Breast epithelium (tissue), 4 donors: ENCODE measurements at regions not wholly inside any gene's neighbourhood (a gene's known extent, or its start where the extent isn't known, plus 50 kb on each side); places are given as distances from the start of the nearest gene placed in this dataset.
A peak's percentile ranks its signal among the peaks of the same experiment; 100 is the strongest.

ENCODE experiments used
- DNase-seq, 2 donors: peaks; one replicate each; pipeline ENCODE4 v3.0.0-alpha.2; 2019; ENCODE audit warnings: low spot score in 2 of 2
- H3K27ac ChIP-seq, 2 donors: fragments of 200-600 bp; sonication (generic) in 1 of 2; one replicate each; pipeline ENCODE4 v1.5.1; 2016 to 2019; ENCODE audit warnings: mild to moderate bottlenecking in 1 of 2
- H3K27me3 ChIP-seq, 2 donors: fragments of 200-600 bp; sonication (generic) in 1 of 2; one replicate each; pipeline versions ENCODE4 v1.5.1 to v1.6.0; 2017 to 2019; ENCODE audit warnings: control low read depth in 1 of 2, mild to moderate bottlenecking in 1 of 2
- H3K36me3 ChIP-seq: fragments of 200-600 bp; one replicate; pipeline ENCODE4 v1.5.1; 2019
- H3K4me1 ChIP-seq, 2 donors: fragments of 200-600 bp; sonication (generic); one replicate each; pipeline ENCODE4 v1.5.1; 2016 to 2019; ENCODE audit warnings: control low read depth in 1 of 2
- H3K4me3 ChIP-seq, 3 donors: fragments of 200-600 bp; sonication (generic); 1 replicate in 2 of 3; 2 replicates in 1 of 3; pipeline ENCODE4 v1.5.1; 2016 to 2019; ENCODE audit warnings: mild to moderate bottlenecking in 3 of 3, moderate library complexity in 2 of 3
- H3K9me3 ChIP-seq, 2 donors: fragments of 200-600 bp; sonication (generic) in 1 of 2; one replicate each; pipeline ENCODE4 v1.5.1; 2016 to 2019; ENCODE audit warnings: control low read depth in 1 of 2
- POLR2A ChIP-seq: fragments of 450-650 bp; IDR thresholded peaks from one replicate; pipeline ENCODE4 v1.6.1; 2016; ENCODE audit warnings: antibody characterized with exemption, mild to moderate bottlenecking, moderate library complexity
- POLR2AphosphoS5 ChIP-seq, 3 donors: sonication (generic); formaldehyde crosslinking; IDR thresholded peaks; one replicate each; pipeline ENCODE4 v1.6.1; 2017; ENCODE audit warnings: antibody characterized with exemption in 3 of 3
- intact Hi-C: fragments of 100-400 bp; cut with DNase I; formaldehyde crosslinking; loops from one replicate; pipeline ENCODE4 v1.15.1; 2023; ENCODE audit warnings: low total_unique reads
- TF ChIP-seq, protein P1 (sequence below), 3 donors: fragments of 450-650 bp; IDR thresholded peaks; one replicate each; pipeline ENCODE4 v1.5.1; 2016 to 2017; ENCODE audit warnings: antibody characterized with exemption in 3 of 3, mild to moderate bottlenecking in 3 of 3, moderate library complexity in 3 of 3

DNA sequence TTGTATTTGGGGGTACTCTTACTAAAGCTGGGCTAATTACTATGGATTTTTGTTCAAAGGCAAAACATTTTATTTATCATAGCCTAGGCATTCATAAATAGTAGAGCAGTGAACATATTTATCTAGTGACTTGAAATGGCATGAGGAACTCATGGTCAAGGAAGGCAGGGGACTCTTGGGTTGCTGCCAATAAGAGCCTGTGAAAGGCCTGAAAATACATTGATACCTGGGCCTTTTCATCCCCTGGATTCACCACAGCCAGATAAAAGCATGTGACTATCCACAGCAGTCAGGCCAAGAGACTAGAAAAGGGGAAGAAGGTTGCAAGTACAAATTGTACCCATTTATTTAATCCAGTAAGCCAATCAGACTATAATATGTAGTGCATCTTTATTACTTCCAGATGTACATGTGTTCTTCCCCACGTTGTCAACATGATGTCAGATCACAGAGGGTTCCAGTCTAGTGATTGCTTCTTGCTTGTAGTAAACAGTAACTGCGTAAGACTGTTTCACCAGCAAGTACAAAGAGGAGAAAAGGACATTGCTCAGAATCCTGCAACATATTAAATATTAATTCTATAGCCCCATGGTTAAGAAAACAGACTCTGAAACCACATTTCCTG, 409.7 kb downstream of the NOVA1 start:
- TF ChIP-seq POLR2A = no peak
- TF ChIP-seq POLR2AphosphoS5 (IDR thresholded peaks at IDR 0.05) = peak in 1 of 3 donors; percentile 48
- TF ChIP-seq, protein P1, sequence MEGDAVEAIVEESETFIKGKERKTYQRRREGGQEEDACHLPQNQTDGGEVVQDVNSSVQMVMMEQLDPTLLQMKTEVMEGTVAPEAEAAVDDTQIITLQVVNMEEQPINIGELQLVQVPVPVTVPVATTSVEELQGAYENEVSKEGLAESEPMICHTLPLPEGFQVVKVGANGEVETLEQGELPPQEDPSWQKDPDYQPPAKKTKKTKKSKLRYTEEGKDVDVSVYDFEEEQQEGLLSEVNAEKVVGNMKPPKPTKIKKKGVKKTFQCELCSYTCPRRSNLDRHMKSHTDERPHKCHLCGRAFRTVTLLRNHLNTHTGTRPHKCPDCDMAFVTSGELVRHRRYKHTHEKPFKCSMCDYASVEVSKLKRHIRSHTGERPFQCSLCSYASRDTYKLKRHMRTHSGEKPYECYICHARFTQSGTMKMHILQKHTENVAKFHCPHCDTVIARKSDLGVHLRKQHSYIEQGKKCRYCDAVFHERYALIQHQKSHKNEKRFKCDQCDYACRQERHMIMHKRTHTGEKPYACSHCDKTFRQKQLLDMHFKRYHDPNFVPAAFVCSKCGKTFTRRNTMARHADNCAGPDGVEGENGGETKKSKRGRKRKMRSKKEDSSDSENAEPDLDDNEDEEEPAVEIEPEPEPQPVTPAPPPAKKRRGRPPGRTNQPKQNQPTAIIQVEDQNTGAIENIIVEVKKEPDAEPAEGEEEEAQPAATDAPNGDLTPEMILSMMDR (IDR thresholded peaks at IDR 0.05) = no peak
- intact Hi-C loops = no loop called here
- H3K9me3 ChIP-seq = no peaks in the 10 kb centered on the region
- peak overlapping the region in 1 of 2 donors; percentile 80 for H3K27ac ChIP-seq
- H3K27me3 ChIP-seq = no peaks in the 10 kb centered on the region
- no peaks in the 10 kb centered on the region for H3K4me1 ChIP-seq
- no peak for DNase-seq
- H3K4me3 ChIP-seq = no peak overlapping the region
- no peaks in the 10 kb centered on the region for H3K36me3 ChIP-seq

DNA sequence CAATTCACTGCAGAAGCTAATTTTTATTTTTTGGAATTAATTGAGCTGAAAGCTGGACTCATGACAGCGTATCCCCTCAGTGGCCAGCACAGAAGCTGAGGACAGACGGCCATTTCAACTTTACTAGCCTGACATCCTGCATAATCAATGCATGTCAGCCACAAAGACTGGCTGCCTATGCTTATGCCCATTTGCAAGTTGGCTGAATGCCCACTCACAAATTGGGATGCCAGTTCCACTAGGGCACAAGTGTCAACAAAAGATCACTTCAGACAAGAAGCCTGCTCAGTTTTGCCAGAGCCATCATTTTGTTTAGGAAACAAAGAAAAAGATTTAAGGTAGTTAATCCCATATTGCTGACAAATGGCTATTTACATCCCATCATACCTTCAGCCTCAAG, 417.6 kb downstream of the NOVA1 start:
- Histone ChIP-seq H3K27me3 (no peaks in the 10 kb centered on the region), H3K4me3 (no peak overlapping the region), H3K36me3 (no peaks in the 10 kb centered on the region), H3K27ac (no peak overlapping the region), H3K9me3 (no peaks in the 10 kb centered on the region), H3K4me1 (no peaks in the 10 kb centered on the region)
- no peak for DNase-seq
- intact Hi-C loops = no loop called here
- TF ChIP-seq, protein P1 (IDR thresholded peaks at IDR 0.05) = no peak
- TF ChIP-seq POLR2AphosphoS5 (IDR thresholded peaks at IDR 0.05) (no peak), POLR2A (no peak)

DNA sequence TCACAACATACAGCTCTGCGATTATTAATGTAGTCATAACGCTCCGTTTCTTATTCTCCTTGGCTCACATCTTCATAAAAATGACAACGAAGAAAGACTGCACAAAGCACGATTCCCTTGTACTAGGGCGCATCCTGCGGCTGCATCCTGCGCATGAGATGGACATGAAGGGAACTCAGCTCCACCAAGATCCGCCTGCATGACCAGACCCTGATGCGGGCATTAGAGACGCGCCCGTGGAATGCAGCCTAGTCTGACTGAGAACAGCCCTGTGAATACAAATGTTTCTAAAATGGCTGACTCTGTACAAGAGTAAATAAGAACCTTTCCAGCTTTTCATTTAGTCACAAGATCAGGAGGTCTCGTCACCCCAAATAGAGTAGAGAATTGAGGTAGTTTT, 422.2 kb downstream of the NOVA1 start:
- Histone ChIP-seq H3K27me3 (no peaks in the 10 kb centered on the region), H3K27ac (no peak overlapping the region), H3K4me3 (no peak overlapping the region), H3K4me1 (no peaks in the 10 kb centered on the region), H3K9me3 (no peaks in the 10 kb centered on the region), H3K36me3 (no peaks in the 10 kb centered on the region)
- DNase-seq = no peak
- intact Hi-C loops = no loop called here
- no peak for TF ChIP-seq POLR2A
- TF ChIP-seq, protein P1 (IDR thresholded peaks at IDR 0.05) = no peak
- no peak for TF ChIP-seq POLR2AphosphoS5 (IDR thresholded peaks at IDR 0.05)

DNA sequence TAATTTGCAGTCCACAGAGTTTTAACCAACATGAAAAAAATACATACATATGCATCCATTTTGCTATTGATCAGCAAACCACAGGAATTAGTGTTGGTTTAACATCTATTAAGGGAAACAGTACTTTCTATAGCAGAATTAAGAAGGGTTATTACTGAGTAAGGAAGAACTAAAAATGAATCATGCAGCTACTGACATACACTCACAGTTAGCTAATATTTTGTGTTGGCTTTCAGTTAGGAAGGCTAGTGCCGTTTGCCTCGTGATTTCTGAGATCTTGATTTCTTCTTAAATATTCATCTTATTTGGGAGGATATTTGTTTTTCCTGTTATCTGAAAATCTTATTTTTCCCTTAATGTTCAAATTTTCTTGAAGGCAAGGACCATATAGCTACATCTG, 423.4 kb downstream of the NOVA1 start:
- no peak for TF ChIP-seq POLR2AphosphoS5 (IDR thresholded peaks at IDR 0.05)
- no peak for TF ChIP-seq POLR2A
- TF ChIP-seq, protein P1 (IDR thresholded peaks at IDR 0.05) = no peak
- DNase-seq = no peak
- H3K36me3 ChIP-seq = no peaks in the 10 kb centered on the region
- H3K9me3 ChIP-seq = no peaks in the 10 kb centered on the region
- H3K27ac ChIP-seq = no peak overlapping the region
- H3K4me3 ChIP-seq = no peak overlapping the region
- H3K4me1 ChIP-seq = no peaks in the 10 kb centered on the region
- intact Hi-C loops = no loop called here
- no peaks in the 10 kb centered on the region for H3K27me3 ChIP-seq

DNA sequence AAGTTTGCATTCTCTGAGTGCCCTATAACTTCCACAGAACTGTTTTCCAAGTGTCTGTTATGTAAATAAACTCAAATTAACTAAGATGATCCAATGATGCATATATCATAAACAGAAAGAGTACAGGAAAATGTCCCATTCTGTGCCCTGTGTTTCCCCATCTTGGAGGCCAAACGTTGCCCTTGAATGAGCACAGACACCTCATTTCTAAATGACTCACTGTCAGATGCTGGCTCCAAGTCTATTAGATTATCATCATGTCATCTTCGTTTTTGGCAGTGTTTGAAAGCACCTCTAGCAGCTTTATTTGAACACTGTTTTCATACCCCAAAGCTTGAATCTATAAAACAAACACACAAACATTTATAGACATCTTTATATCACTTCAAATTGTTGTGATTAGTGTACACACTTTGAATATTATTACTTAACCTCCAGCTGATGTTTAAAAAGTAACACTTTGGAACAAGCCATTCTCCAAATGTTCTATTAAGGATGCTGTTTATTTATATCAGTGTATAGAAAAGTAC, 424.2 kb downstream of the NOVA1 start:
- H3K9me3 ChIP-seq = no peaks in the 10 kb centered on the region
- intact Hi-C loops = no loop called here
- H3K4me3 ChIP-seq = no peak overlapping the region
- TF ChIP-seq POLR2A = no peak
- TF ChIP-seq, protein P1 (IDR thresholded peaks at IDR 0.05) = no peak
- no peak for TF ChIP-seq POLR2AphosphoS5 (IDR thresholded peaks at IDR 0.05)
- H3K36me3 ChIP-seq = no peaks in the 10 kb centered on the region
- H3K4me1 ChIP-seq = no peaks in the 10 kb centered on the region
- no peaks in the 10 kb centered on the region for H3K27me3 ChIP-seq
- no peak overlapping the region for H3K27ac ChIP-seq
- DNase-seq = no peak
